GM19468 (cell line): ENCODE measurements at regions not wholly inside any gene's neighbourhood (a gene's known extent, or its start where the extent isn't known, plus 50 kb on each side); places are given as distances from the start of the nearest gene placed in this dataset.
"Not testable (repeated sequence)": the region's sequence is repeated elsewhere in the genome, so short reads cannot be mapped to it uniquely, and the experiment has no call there.

Source experiments
- ATAC-seq: cut with Tn5 transposase; IDR thresholded peaks from one replicate; pipeline ENCODE4 v1.9.1; 2021; ENCODE audit warnings: mild to moderate bottlenecking, moderate library complexity, moderate number of reproducible peaks; ENCODE audit not compliant: unreplicated experiment; ENCODE audit errors: extremely low read depth

GRCh38 chr5:124034083-124034700, 522.2 kb downstream of the CSNK1G3 start:
- no peak for ATAC-seq

GRCh38 chr5:124030043-124030491, 518.1 kb downstream of the CSNK1G3 start:
- ATAC-seq = no peak

GRCh38 chr5:124027441-124027840, 515.5 kb downstream of the CSNK1G3 start:
- no peak for ATAC-seq

GRCh38 chr5:124025306-124025845, 513.4 kb downstream of the CSNK1G3 start:
- ATAC-seq = no peak

- ATAC-seq = no peak
Measured at GRCh38 chr5:124022966-124023365, 511.0 kb downstream of the CSNK1G3 start.

GRCh38 chr5:124021776-124022175, 509.8 kb downstream of the CSNK1G3 start:
- ATAC-seq = no peak

GRCh38 chr5:124021066-124021641, 509.2 kb downstream of the CSNK1G3 start:
- ATAC-seq = no peak

GRCh38 chr5:124017321-124017720, 505.3 kb downstream of the CSNK1G3 start:
- not testable (repeated sequence) for ATAC-seq

- no peak for ATAC-seq
Measured at GRCh38 chr5:124007675-124008398, 495.9 kb downstream of the CSNK1G3 start.

GRCh38 chr5:124001036-124001615, 489.1 kb downstream of the CSNK1G3 start:
- ATAC-seq = no peak

- ATAC-seq = no peak
Measured at GRCh38 chr5:124000538-124000937, 488.6 kb downstream of the CSNK1G3 start.

GRCh38 chr5:123997462-123998215, 485.7 kb downstream of the CSNK1G3 start:
- no peak for ATAC-seq

GRCh38 chr5:123997064-123997461, 485.1 kb downstream of the CSNK1G3 start:
- ATAC-seq = no peak

GRCh38 chr5:123992641-123993040, 480.7 kb downstream of the CSNK1G3 start:
- ATAC-seq = no peak

GRCh38 chr5:123987956-123988355, 476.0 kb downstream of the CSNK1G3 start:
- ATAC-seq = no peak

- no peak for ATAC-seq
Measured at GRCh38 chr5:123976379-123977033, 464.5 kb downstream of the CSNK1G3 start.

- not testable (repeated sequence) for ATAC-seq
Measured at GRCh38 chr5:123975521-123975920, 463.5 kb downstream of the CSNK1G3 start.

GRCh38 chr5:123966781-123967180, 454.8 kb downstream of the CSNK1G3 start:
- ATAC-seq = no peak

- ATAC-seq = no peak
Measured at GRCh38 chr5:123965626-123966025, 453.6 kb downstream of the CSNK1G3 start.

GRCh38 chr5:123964884-123965283, 452.9 kb downstream of the CSNK1G3 start:
- ATAC-seq = no peak
